ENCODE measurements at regions not wholly inside any gene's neighbourhood (a gene's known extent, or its start where the extent isn't known, plus 50 kb on each side); places are given as distances from the start of the nearest gene placed in this dataset.
A peak's percentile ranks its signal among the peaks of the same experiment; 100 is the strongest.

DNA sequence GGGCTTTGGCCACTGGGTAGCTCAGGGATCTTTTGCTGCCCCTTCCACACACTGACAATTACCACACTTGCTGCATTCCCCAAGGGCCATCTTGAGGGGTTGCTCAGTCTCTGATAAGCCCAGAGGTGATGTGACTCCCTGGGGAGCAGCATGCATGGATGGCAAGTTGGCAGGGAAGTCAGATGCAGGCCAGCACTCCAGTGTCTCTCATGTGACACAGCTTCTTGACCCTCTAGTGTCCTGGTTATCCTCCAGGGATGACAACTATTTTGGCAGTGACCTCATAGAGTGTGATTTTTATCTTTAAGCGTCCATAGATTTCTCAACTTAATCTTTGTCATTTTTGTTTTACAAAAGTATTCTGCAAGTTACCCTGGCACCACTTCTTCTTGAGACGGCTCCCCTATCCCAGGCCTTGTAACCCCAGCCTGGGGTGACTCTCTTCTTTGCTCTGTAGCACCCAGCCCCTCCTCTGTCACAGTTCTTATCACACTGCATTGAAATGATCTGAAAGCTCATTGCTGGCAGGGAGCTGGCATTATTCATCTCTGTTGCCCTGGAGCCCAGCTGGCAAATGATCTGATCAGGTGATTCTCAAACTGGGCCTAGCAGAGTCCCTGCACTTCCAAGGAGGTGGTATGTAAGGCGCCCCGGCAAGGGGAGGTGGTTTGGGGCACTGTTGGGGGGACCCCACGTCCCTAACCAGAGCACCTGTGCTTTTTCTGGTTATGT, 72.6 kb downstream of the TENT5C start:
- DNase-seq = no peak

DNA sequence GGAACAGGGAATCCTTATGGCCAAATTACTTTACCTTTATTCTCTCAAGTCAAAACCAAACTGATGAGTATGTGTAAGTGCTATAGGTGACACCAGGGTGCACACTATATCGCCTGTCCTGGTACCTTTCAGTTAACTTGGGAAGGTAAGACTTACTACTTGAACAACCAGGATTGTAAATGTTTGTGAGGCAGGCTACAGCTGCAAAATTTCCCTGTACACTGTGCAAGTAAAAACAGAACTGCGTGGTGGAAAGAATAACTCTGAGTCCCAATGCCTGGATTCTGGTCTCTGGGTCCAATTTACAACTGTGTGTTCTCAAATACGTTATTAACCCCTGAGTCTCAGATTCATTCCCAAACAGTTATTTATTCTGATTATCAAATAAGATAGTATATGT, 73.5 kb downstream of the TENT5C start:
- no peak for DNase-seq

DNA sequence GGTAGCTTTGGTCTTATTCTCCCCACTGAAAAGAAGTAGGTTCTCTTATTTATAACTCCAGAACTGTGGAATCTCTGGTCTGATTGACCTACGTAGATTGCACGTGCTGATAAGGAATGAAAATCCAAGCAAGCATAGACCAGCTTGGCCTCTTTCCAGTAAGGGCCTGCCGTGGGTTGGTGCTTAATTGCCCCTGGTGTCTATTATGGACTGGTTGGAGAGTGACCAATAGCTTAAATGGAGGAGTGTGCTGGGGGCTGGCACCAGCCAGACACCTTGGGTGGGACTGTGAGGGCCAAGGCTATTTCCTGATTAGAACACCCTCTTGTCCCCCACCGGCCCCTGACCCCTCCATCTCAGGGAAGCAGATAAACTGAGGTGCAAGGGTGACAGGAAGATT, 74.0 kb downstream of the TENT5C start:
- no peak for DNase-seq

DNA sequence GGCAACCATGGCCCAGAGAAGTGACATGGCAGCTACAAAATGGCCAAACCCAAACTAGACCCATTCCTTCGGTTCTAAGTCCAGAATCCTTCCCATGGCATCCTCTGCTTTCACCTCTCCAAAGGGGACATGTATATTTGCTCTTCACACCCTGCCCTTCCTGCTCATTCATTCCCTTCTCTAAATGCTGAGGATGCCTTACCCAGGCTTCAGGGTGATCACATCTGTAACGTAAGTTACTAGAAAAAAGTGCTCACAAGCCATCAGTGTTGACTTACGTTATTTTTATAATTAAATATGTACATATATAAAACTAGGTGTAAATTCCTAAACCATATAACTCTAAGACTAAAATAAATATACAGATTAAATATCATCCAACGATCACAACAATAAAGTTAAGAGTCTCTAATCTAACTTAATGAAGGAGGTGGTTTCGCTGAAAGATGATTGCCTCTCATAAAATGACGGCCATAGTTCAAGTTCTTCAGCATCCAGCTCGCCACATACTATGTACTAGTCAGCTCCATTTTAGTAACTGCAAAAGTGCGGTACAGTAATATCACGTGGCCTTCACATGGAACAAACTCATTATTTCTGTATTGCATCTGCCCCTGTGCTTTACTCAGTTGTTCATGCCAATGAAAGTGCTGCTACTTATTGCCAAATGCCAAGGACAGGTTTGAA, 74.6 kb downstream of the TENT5C start:
- DNase-seq = no peak

DNA sequence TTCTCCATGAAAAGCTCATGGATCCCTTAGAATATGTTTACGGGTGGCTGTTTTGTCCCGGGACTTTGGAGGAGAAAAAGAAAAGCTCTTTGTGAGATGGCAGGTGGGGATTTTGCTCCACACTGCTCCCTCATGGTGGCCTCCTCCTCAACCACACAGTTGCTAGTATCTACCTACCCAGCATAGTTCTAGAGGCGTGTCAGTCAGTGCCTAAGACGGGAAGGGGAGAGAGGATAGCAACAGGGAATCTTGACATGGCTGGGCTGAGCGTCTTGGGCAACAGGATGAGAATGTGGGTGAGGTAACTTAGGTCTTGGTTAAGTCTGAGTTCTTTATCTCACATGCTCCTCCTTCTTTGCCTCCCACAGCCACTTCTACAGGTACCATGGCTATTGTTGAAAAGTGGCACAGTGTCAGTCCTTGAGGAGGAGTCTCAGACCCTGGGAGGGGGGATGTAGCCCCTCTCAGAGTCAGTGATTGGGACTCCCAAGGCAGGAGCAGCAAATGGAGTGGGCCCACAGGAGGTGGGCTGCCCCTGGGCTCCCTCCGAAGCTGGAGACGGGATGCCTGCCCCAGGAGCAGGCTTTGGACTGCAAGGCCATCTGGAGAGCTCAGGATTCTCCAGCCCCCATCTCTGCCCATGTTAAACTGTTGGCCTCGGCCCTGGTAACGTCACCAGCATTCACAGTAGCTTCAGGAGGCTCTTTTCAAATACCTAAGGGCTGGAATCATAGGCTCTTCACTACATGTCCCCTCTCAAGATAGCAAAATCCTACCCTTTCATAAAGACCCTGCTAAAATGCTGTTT, 75.4 kb downstream of the TENT5C start:
- no peak for DNase-seq

DNA sequence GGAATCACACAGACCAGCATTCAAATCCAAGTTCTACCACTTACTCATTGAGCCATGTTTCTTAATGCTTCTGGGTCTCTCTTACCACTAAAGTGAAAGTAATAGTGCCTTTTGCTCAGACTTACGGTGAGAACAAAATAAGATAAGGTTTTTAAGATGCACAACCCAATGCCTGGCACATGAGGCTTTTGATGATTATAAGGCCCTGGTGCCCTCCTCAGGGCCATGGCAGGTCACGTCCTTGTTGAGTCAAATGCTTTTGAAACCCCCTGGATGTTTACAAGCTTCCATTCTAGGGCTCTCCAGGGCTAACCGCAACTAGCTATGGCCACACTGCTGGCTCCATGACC, 76.0 kb downstream of the TENT5C start:
- DNase-seq = no peak

DNA sequence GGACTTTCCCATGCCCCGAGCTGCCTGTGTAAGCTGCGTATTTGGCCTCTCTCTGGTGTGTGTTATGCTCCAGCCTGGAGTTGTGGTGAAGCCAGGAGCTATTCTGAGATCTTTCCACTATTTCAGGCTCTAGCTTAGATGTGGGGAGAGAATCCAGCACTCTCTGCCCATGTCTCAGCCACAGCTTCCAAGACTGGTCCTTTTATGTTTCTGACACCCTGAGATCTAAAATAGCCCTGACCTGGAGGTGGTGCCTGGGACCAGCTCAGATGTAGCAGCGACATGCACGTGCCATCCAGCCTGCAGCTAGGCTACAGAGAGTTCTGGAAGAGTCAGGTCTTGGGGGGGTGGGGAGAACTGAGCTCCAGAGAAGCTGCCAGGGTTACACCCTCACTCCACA, 76.5 kb downstream of the TENT5C start:
- no peak for DNase-seq

DNA sequence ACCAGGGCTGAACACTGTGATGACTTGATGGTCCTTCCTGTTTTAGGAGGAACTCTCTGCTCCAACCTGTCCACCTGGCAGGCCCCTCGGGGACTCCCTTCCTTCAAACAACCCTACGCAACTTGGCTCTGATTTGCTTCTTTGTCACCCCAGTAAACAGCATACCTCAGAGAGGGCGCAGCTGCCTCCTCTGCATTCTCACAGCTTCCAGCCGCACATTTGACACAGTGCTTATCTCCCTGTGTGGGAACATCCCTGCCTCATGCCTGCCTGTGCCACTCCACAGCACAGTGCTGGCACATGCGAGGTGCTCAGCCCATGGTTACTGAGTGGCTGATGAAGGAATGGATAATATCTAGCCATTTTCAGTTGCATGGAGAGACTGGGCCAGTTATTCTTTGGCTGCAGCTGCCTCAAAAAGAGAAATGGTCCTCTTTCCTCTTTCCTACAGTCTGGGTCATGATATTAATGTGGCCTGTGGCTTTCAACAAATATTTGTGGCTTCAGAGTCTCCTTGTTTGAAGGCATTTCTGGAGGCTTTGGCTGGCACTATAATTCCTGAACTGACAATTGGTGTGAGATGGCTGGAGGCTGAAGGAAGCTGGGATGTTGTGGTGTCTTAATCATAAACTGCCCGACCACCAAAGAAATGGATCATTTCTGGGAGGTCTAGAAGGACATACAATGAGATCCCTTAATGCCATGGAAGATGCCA, 77.9 kb downstream of the TENT5C start:
- DNase-seq = no peak

DNA sequence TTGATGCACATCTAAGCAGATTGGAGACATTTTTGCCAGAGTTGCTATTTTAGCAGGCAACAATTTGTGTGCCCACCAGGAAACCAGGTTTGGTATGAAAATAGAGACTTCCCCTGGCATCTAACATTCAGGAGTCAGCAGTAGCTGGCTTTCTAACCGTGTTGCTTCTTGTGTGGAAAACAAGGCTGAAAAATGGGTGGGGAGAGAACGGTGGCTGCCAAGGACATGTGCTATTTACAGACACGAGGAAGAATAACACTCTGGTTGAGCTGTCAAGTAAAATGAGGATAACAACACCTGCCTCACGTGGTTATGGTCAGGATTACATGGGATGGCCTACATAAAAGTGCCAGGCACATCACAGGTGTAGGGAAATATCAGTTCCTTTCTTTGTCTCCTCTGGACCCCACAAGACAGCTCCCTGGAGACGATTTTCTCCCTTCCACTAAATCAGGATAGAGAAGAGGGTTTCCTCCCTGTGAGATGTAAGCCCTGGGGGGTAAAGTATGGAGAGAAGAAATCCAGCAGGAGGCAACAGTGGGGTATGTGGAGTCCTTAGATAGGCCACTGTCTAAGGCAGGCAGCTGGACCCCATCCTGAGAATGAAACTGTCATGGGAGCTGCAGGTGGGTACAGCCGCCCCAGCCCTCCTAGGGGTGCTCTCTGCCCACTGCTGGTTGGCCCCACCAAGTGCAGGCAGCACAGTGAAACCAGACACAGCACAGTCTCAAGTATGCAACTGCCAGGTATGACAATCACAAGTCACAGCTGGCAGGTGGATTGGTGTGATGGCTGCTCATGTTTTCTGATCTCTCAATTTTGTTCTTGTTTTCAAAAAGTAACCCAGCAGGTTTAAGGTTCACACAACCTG, 80.3 kb downstream of the TENT5C start:
- DNase-seq = no peak

DNA sequence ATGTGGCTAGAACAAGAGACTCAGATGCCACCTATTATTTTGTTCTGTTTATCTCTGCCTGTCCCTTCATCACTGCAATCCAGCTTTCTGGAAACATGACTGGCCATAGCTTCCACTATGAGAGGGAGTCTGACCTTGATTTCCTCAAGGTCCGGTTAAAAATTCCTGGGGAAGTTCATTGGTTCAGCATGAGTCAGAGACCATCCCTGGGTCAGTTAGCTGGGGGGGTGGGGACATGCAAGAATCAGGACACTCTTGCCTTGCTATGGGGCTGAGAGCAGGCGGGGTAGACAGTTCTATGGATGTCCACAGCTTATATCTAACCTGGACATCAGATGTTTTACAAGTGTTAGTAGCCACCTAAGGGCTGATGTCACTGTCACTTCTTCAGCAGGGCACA, 81.1 kb downstream of the TENT5C start:
- DNase-seq = no peak

DNA sequence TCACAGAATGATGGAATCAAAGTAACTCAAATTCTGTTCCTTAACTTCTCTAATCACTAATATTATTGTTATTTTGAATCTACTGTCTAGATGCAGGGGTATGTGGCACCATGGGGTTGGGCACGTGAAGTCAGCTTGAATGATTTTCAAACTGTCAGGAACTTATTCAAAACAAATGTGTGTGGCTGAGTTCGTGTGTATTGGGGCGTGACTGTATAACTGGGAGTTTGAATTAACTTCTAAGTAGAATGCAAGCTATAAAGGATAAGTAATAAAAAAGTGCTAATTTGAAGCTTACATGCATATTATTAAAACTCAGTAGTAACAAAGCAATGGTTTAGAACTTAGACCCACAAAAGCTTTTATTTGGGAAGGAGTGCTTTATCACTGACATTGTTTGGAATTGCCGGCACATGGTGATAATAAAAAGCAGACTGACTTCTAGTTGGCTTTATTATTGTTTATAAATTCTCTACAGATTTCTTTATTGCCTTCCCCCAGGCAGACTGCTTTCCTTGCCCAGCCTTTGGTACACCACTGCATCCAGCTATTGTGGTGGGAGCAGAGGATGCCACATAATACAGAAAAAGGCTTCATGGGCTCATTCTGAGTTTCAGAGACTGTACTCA, 84.3 kb downstream of the TENT5C start:
- DNase-seq = no peak

DNA sequence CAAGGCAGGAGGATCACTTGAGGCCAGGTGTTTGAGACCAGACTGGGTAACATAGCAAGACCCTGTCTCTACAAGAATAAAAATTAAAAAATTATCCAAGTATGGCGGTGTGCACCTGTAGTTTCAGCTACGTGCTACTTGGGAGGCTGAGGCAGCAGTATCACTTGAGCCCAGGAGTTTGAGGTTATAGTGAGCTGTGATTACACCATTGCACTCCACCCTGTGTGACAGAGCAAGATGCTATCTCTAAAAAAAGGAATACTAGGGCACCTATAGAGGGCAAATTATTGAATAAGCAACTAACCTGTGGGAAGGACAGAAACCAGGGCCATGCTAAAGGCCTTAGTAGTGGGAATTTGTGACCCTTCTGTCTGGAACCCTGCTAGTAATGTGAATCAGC, 86.1 kb downstream of the TENT5C start:
- no peak for DNase-seq

DNA sequence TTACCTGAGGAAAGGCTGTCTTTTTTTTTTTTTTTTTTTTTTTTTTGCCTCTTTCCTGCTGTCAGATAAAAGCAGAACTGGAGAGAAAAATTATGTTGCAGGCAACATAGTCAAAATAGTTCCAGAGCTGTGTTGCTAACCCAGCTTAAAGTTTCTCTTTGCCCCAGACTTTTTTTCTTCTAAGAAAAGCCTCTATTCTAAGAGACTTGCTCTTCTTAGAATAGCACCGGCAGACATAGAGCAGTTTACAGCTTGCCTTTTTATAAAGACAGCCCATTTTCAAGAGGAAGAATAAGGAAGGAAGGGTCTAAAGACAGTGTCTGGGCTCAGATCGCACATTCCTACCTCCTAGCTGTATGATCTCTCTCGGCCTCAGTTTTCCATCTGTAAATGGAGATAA, 88.7 kb downstream of the TENT5C start:
- DNase-seq = no peak

DNA sequence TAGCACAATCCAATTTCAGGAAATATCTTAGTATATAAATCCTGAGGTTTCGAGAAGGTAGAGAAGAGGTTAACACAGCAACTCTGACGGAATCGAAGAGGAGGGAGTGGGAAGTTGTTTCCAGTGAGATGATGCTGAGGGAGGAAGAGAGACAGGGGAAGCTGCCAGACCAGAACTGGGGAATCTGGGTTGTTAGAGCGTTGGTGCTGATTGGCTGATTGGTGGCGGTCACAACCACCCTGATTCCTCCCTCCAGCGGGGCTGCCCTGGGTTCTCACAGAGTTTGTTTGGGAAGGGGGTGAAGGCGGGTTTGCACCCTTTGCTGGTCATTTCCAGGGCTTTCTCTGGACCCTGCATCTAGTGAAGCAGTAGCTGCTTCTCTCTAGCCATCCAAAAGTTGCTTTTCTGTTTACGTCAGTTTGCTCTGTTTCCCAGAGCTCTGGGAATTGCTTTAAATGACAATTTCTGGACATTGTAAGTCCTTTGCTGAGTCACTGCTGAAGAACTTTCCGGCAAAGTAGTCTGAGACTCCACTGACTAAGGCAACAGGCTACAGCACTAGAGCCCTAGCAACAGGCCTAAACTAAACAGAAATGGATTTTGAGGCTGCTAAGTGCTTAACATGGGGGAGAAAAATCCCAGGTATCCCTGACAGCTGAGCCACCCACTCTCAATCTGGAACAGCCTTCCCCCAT, 90.1 kb downstream of the TENT5C start:
- DNase-seq = no peak

DNA sequence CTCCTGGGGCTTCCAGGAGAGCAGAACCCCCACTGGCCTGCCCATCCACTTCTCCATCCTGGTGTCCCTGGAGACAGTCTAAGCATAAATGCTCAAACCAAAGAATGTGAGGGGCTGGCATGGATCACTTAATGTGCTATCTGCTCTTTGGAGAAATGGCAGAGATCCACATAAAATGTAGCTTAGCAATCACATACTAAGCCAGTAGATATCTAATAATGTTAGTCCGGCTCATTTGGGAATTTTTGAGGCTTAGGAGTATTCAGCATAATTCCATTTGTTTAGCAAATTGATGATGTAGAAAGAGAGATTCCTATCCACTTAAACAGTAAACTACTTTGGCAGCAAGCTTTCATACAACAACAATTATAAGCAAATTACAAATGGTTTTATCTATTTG, 90.7 kb downstream of the TENT5C start:
- DNase-seq = no peak

DNA sequence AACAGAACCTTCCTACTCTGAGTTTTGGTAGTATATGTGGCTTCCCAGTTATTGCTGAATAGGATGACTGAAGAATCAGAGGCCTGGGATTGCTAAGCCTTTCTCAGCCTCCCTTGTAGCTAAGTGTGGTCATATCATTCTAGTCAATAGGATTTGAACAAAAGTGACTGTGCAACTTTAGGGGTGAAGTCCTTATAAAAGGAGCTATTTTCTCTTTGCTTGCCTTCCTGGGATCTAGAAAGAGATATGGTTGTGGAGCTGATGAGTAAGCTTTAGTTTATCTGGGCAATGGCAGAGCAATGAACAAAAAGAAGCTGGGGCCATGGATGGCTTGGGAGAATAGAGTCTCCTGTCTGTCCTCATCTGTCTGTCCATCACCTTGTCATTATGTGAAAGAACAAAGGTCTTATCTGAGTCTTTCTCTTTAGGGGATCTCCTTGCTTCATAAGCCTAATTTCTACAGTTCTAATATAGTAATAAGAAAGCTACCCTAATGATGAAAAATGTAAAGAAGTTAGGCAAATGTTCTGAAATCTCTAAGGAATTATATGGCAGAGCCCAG, 91.5 kb downstream of the TENT5C start:
- no peak for DNase-seq

DNA sequence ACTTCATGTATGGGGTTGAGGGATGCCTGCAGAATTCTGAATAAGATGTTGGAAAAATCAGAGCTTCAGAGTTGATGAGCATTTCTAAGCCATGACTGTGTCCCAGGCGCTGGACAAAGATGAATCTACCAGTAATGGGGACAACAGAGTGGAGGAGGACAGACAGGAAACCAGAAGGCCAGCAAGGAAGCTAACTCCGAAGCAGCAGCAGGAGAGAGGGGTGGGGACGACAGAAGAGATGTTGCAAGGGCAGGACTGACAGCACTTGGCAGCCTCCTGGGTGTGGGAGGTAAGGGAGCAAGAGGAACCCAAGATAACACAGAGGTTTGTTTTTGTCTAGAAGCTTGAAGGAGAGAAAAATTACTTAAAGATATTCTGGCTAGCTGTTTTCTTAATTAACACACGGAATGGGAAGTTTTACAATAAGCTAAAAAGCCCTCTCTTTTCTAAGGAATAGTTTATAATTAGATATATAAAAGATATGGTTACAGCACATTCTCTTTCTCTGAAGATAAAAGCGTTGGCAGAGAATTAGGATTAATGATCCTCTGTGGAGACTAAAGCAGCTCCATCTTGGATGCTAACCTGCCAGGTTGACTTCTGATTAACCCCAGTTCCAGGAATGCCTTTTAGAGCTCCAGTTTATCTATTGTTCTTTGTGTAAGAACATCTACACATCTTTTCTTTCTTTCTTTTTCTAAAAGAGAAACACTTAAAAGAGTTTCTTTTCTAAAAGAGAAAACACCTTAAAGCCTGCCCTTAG, 92.7 kb downstream of the TENT5C start:
- peak in 1 of 2 donors; percentile 3 for DNase-seq

DNA sequence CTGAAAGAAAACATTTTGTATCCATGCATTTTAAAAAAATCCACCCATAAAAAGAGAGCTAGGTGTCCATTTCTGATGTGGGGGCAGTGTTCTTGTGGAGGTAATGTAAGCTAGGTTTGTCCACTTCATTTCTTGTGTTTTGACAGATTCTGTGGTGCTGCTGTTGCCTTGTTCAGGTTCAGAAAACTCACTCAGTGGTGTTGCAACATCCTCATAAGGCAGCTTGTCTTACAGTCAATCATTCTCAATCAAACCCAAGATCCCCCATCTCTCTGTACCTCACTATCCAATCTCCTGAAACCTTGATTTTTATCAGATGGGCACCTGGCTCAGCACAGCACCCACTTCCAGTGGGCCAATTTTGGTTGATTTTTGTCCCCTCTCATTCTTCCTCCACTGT, 94.1 kb downstream of the TENT5C start:
- DNase-seq = no peak

DNA sequence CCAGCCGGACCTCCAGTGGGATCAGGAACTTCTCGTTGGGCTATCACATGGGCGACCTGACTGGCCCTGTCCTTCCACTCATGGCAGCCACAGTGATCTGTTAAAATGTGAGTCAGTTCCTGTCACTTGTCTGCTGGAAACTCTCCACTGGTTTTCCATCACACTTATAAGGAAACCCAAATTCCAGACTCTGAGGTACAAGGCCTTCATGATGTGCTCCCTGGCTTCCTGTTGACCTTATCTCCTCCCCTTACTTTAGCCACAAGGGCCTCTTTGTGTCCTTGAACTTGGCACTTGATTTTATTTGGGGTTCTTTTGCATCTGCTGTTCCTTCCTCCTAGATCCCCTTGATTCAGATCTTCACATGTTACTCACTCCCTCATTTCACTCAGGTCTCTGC, 96.8 kb downstream of the TENT5C start:
- no peak for DNase-seq

DNA sequence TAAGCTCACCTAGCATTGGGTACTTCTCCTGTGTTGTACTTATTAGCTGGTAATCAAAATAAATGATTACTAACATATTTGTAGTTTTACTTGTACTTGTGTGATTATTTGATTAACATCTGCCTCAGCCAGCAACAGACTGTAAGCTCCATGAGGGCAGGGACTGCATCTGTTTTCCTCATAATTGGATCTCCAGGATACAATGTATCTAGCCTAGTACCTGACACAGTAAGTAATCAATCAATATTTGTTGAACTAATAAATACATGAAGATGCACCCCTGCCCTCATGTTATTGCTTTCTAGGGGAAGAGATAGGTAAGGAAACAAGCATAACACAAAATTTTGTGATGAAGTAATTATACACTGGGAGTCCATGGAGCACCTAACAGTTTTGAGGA, 101.5 kb downstream of the TENT5C start:
- DNase-seq = no peak
